ENCODE measurements at regions not wholly inside any gene's neighbourhood (a gene's known extent, or its start where the extent isn't known, plus 50 kb on each side); places are given as distances from the start of the nearest gene placed in this dataset.

GRCh38 chr12:34397591-34398365 lies 375.5 kb downstream of the ALG10 start:
- Mint-ChIP-seq H3K4me3 (no peak overlapping the region), H3K36me3 (peaks cover 9% of the 10 kb centered on the region), H3K27me3 (no peaks in the 10 kb centered on the region), H3K4me1 (ENCODE audit: low read depth in 2 of 2) (no peaks in the 10 kb centered on the region), H3K9me3 (peaks cover 4% of the 10 kb centered on the region), H3K27ac (no peak overlapping the region)
- DNase-seq (ENCODE audit: low spot score) (peak; percentile 53), ATAC-seq (no peak)

GRCh38 chr12:34398366-34398705 lies 376.0 kb downstream of the ALG10 start:
- peak; percentile 46 for DNase-seq (ENCODE audit: low spot score)
- Mint-ChIP-seq H3K36me3 (peaks cover 9% of the 10 kb centered on the region), H3K27me3 (no peaks in the 10 kb centered on the region), H3K9me3 (peaks cover 4% of the 10 kb centered on the region), H3K4me3 (no peak overlapping the region), H3K4me1 (ENCODE audit: low read depth in 2 of 2) (no peaks in the 10 kb centered on the region), H3K27ac (no peak overlapping the region)
- ATAC-seq: no peak

GRCh38 chr12:34398706-34399630 lies 376.7 kb downstream of the ALG10 start:
- H3K27ac Mint-ChIP-seq: no peak overlapping the region
- H3K9me3 Mint-ChIP-seq: peaks cover 4% of the 10 kb centered on the region
- H3K36me3 Mint-ChIP-seq: peaks cover 9% of the 10 kb centered on the region
- DNase-seq (ENCODE audit: low spot score) (no peak), ATAC-seq (no peak)
- H3K4me3 Mint-ChIP-seq: no peak overlapping the region
- H3K27me3 Mint-ChIP-seq: no peaks in the 10 kb centered on the region
- H3K4me1 Mint-ChIP-seq (ENCODE audit: low read depth in 2 of 2): no peaks in the 10 kb centered on the region

- no peaks in the 10 kb centered on the region for H3K27me3 Mint-ChIP-seq
- H3K36me3 Mint-ChIP-seq: peaks cover 9% of the 10 kb centered on the region
- peaks cover 4% of the 10 kb centered on the region for H3K9me3 Mint-ChIP-seq
- H3K27ac Mint-ChIP-seq: no peak overlapping the region
- peak; percentile 51 for DNase-seq (ENCODE audit: low spot score)
- ATAC-seq: no peak
- H3K4me3 Mint-ChIP-seq: no peak overlapping the region
- H3K4me1 Mint-ChIP-seq (ENCODE audit: low read depth in 2 of 2): no peaks in the 10 kb centered on the region
Measured at GRCh38 chr12:34399631-34400410, 377.5 kb downstream of the ALG10 start.

GRCh38 chr12:34400411-34400881 lies 378.1 kb downstream of the ALG10 start:
- no peak for DNase-seq (ENCODE audit: low spot score)
- Mint-ChIP-seq H3K27ac (no peak overlapping the region), H3K9me3 (peaks cover 4% of the 10 kb centered on the region), H3K36me3 (peaks cover 9% of the 10 kb centered on the region), H3K4me3 (no peak overlapping the region), H3K4me1 (ENCODE audit: low read depth in 2 of 2) (no peaks in the 10 kb centered on the region), H3K27me3 (no peaks in the 10 kb centered on the region)
- ATAC-seq: no peak

- peaks cover 4% of the 10 kb centered on the region for H3K9me3 Mint-ChIP-seq
- no peaks in the 10 kb centered on the region for H3K4me1 Mint-ChIP-seq (ENCODE audit: low read depth in 2 of 2)
- H3K27me3 Mint-ChIP-seq: no peaks in the 10 kb centered on the region
- H3K4me3 Mint-ChIP-seq: no peak overlapping the region
- DNase-seq (ENCODE audit: low spot score) (no peak), ATAC-seq (no peak)
- no peak overlapping the region for H3K27ac Mint-ChIP-seq
- H3K36me3 Mint-ChIP-seq: peaks cover 9% of the 10 kb centered on the region
Measured at GRCh38 chr12:34400986-34401658, 378.8 kb downstream of the ALG10 start.

- peak; percentile 59 for DNase-seq (ENCODE audit: low spot score)
- Mint-ChIP-seq H3K9me3 (peaks cover 4% of the 10 kb centered on the region), H3K36me3 (peaks cover 9% of the 10 kb centered on the region)
Measured at GRCh38 chr12:34401659-34402227, 379.4 kb downstream of the ALG10 start.

GRCh38 chr12:34402228-34402898 lies 380.1 kb downstream of the ALG10 start:
- peak; percentile 53 for DNase-seq (ENCODE audit: low spot score)
- no peak for ATAC-seq
- no peaks in the 10 kb centered on the region for H3K4me1 Mint-ChIP-seq (ENCODE audit: low read depth in 2 of 2)
- H3K9me3 Mint-ChIP-seq: peaks cover 4% of the 10 kb centered on the region
- H3K36me3 Mint-ChIP-seq: peaks cover 10% of the 10 kb centered on the region
- H3K27me3 Mint-ChIP-seq: no peaks in the 10 kb centered on the region
- H3K27ac Mint-ChIP-seq: no peak overlapping the region
- no peak overlapping the region for H3K4me3 Mint-ChIP-seq

More at GRCh38 chr12:34401659-34402227, 379.4 kb downstream of the ALG10 start:
- Mint-ChIP-seq H3K27me3 (no peaks in the 10 kb centered on the region), H3K4me1 (ENCODE audit: low read depth in 2 of 2) (no peaks in the 10 kb centered on the region), H3K4me3 (no peak overlapping the region), H3K27ac (no peak overlapping the region)
- ATAC-seq: no peak

- Mint-ChIP-seq H3K4me3 (no peak overlapping the region), H3K4me1 (ENCODE audit: low read depth in 2 of 2) (no peaks in the 10 kb centered on the region), H3K36me3 (peaks cover 17% of the 10 kb centered on the region), H3K27me3 (no peaks in the 10 kb centered on the region), H3K9me3 (peaks cover 8% of the 10 kb centered on the region), H3K27ac (no peak overlapping the region)
- no peak for ATAC-seq
- DNase-seq (ENCODE audit: low spot score): peak; percentile 56
Measured at GRCh38 chr12:34402899-34403705, 380.8 kb downstream of the ALG10 start.

GRCh38 chr12:34403706-34404376 lies 381.5 kb downstream of the ALG10 start:
- Mint-ChIP-seq H3K4me3 (no peak overlapping the region), H3K27ac (no peak overlapping the region), H3K27me3 (no peaks in the 10 kb centered on the region), H3K9me3 (peaks cover 8% of the 10 kb centered on the region), H3K36me3 (peaks cover 23% of the 10 kb centered on the region), H3K4me1 (ENCODE audit: low read depth in 2 of 2) (no peaks in the 10 kb centered on the region)
- no peak for ATAC-seq
- peak; percentile 48 for DNase-seq (ENCODE audit: low spot score)

- Mint-ChIP-seq H3K27me3 (no peaks in the 10 kb centered on the region), H3K36me3 (peaks cover 23% of the 10 kb centered on the region), H3K27ac (no peak overlapping the region), H3K9me3 (peaks cover 12% of the 10 kb centered on the region), H3K4me3 (no peak overlapping the region), H3K4me1 (ENCODE audit: low read depth in 2 of 2) (no peaks in the 10 kb centered on the region)
- DNase-seq (ENCODE audit: low spot score) (peak; percentile 54), ATAC-seq (no peak)
Measured at GRCh38 chr12:34404377-34405285, 382.3 kb downstream of the ALG10 start.
